Stomach (tissue), 8 donors: ENCODE measurements at regions not wholly inside any gene's neighbourhood (a gene's known extent, or its start where the extent isn't known, plus 50 kb on each side); places are given as distances from the start of the nearest gene placed in this dataset.

Experiments used
- DNase-seq, 2 donors: peaks; one replicate each; pipeline versions ENCODE4 v3.0.0 to v3.0.0-alpha.2; 2013 to 2019
- H3K27ac ChIP-seq, 5 donors: fragments of 200-600 bp in 4 of 5; sonication (generic) in 4 of 5; one replicate each; pipeline ENCODE4 v1.5.1; 2013 to 2019; ENCODE audit warnings: mild to moderate bottlenecking in 1 of 5, moderate library complexity in 1 of 5
- H3K27me3 ChIP-seq, 3 donors: fragments of 200-600 bp; sonication (generic); one replicate each; pipeline ENCODE4 v1.5.1; 2017 to 2019; ENCODE audit warnings: mixed run types in 1 of 3
- H3K36me3 ChIP-seq, 4 donors: fragments of 200-600 bp; sonication (generic); 1 replicate in 3 of 4; 2 replicates in 1 of 4; pipeline ENCODE4 v1.5.1; 2016 to 2019
- H3K4me1 ChIP-seq, 4 donors: fragments of 200-600 bp; sonication (generic); one replicate each; pipeline ENCODE4 v1.5.1; 2016 to 2019
- H3K4me3 ChIP-seq, 4 donors: fragments of 200-600 bp; sonication (generic) in 3 of 4; one replicate each; pipeline ENCODE4 v1.5.1; 2016 to 2019; ENCODE audit warnings: mild to moderate bottlenecking in 1 of 4
- H3K9me3 ChIP-seq, 4 donors: fragments of 200-600 bp; sonication (generic); one replicate each; pipeline ENCODE4 v1.5.1; 2016 to 2019
- CTCF ChIP-seq, 7 experiments: fragments of 450-650 bp in 4 of 7; fragments of 200-600 bp in 3 of 7; sonication (generic) in 3 of 7; IDR thresholded peaks; one replicate each; pipeline ENCODE4 v1.5.1; 2016 to 2019; ENCODE audit warnings: antibody characterized with exemption in 7 of 7, control low read depth in 2 of 7, mild to moderate bottlenecking in 1 of 7
- EP300 ChIP-seq: sonication (generic); formaldehyde crosslinking; IDR thresholded peaks from one replicate; pipeline ENCODE4 v1.6.1; 2017; ENCODE audit warnings: antibody characterized with exemption
- POLR2A ChIP-seq, 4 donors: fragments of 450-650 bp; IDR thresholded peaks; one replicate each; pipeline ENCODE4 v1.6.1; 2016; ENCODE audit warnings: antibody characterized with exemption in 4 of 4, control low read depth in 2 of 4, mild to moderate bottlenecking in 1 of 4, moderate library complexity in 1 of 4
- POLR2AphosphoS5 ChIP-seq, 3 donors: sonication (generic); formaldehyde crosslinking; IDR thresholded peaks; one replicate each; pipeline ENCODE4 v1.6.1; 2016; ENCODE audit warnings: antibody characterized with exemption in 3 of 3
- whole genome bisulfite sequencing, 5 donors: extraction: QIAGEN DNeasy Blood & Tissue Kit in 3 of 5; methylation state at CpG; one replicate each; pipeline versions ENCODE4 v1.1.5 to v1.1.7; 2013 to 2018; 5-methylcytosine and 5-hydroxymethylcytosine counted together
- intact Hi-C: fragments of 100-400 bp; cut with DNase I; formaldehyde crosslinking; loops from one replicate; pipeline ENCODE4 v1.15.1; 2023; ENCODE audit warnings: low total_unique reads
- donor health status: healthy with polysubstance abuse.
- donor health status: Bipolar disorder and iron deficiency.
- donor health status: healthy.

- no peak for TF ChIP-seq POLR2AphosphoS5 (IDR thresholded peaks at IDR 0.05)
- TF ChIP-seq EP300, result no peak
- TF ChIP-seq CTCF (IDR thresholded peaks at IDR 0.05), result no peak
- TF ChIP-seq POLR2A (IDR thresholded peaks at IDR 0.05), result no peak
- intact Hi-C loops, result no loop called here
- Histone ChIP-seq H3K27ac (no peak overlapping the region), H3K27me3 (peaks cover 0 to 53% (median 14%) of the 10 kb centered on the region in 3 donors), H3K4me3 (no peak overlapping the region), H3K9me3 (no peaks in the 10 kb centered on the region), H3K4me1 (no peaks in the 10 kb centered on the region), H3K36me3 (no peaks in the 10 kb centered on the region)
- WGBS, 5 donors, result 52 to 61% (median 56%) methylated on average over 7 of the region's 7 CpGs
- DNase-seq, result peak in 1 of 2 donors; percentile 24
These were observed 350.5 kb downstream of the MATN1 start for GRCh38 chr1:30372792-30373433.

GRCh38 chr1:30371888-30372791 lies 351.2 kb downstream of the MATN1 start:
- no peaks in the 10 kb centered on the region for H3K4me1 ChIP-seq
- no peak overlapping the region for H3K4me3 ChIP-seq
- no peak overlapping the region for H3K27ac ChIP-seq
- H3K36me3 ChIP-seq, result no peaks in the 10 kb centered on the region
- 47 to 57% (median 51%) methylated on average over 6 to 7 of the region's 7 CpGs for WGBS, 5 donors
- H3K9me3 ChIP-seq, result no peaks in the 10 kb centered on the region
- TF ChIP-seq POLR2AphosphoS5 (IDR thresholded peaks at IDR 0.05) (no peak), CTCF (IDR thresholded peaks at IDR 0.05) (no peak), EP300 (no peak), POLR2A (IDR thresholded peaks at IDR 0.05) (no peak)
- H3K27me3 ChIP-seq, result peaks cover 0 to 45% (median 10%) of the 10 kb centered on the region in 3 donors
- peak in 1 of 2 donors; percentile 1 for DNase-seq
- intact Hi-C loops, result no loop called here

GRCh38 chr1:30371179-30371788 lies 352.1 kb downstream of the MATN1 start:
- TF ChIP-seq EP300 (no peak), POLR2A (IDR thresholded peaks at IDR 0.05) (no peak), POLR2AphosphoS5 (IDR thresholded peaks at IDR 0.05) (no peak), CTCF (IDR thresholded peaks at IDR 0.05) (no peak)
- no peaks in the 10 kb centered on the region for H3K4me1 ChIP-seq
- no peak for DNase-seq
- H3K27me3 ChIP-seq, result peaks cover 0 to 45% (median 8%) of the 10 kb centered on the region in 3 donors
- H3K36me3 ChIP-seq, result no peaks in the 10 kb centered on the region
- 79 to 82% (median 80%) methylated on average over 9 of the region's 9 CpGs for WGBS, 5 donors
- intact Hi-C loops, result no loop called here
- H3K27ac ChIP-seq, result no peak overlapping the region
- no peaks in the 10 kb centered on the region for H3K9me3 ChIP-seq
- H3K4me3 ChIP-seq, result no peak overlapping the region

- H3K4me1 ChIP-seq, result no peaks in the 10 kb centered on the region
- DNase-seq, result no peak
- 51 to 68% (median 63%) methylated on average over 6 of the region's 6 CpGs for WGBS, 5 donors
- H3K27ac ChIP-seq, result no peak overlapping the region
- no peaks in the 10 kb centered on the region for H3K36me3 ChIP-seq
- no peaks in the 10 kb centered on the region for H3K9me3 ChIP-seq
- intact Hi-C loops, result no loop called here
- H3K27me3 ChIP-seq, result peaks cover 0 to 38% (median 7%) of the 10 kb centered on the region in 3 donors
- TF ChIP-seq POLR2A (IDR thresholded peaks at IDR 0.05), result no peak
- no peak for TF ChIP-seq POLR2AphosphoS5 (IDR thresholded peaks at IDR 0.05)
- no peak for TF ChIP-seq EP300
- TF ChIP-seq CTCF (IDR thresholded peaks at IDR 0.05), result no peak
- H3K4me3 ChIP-seq, result no peak overlapping the region
These were observed 354.6 kb downstream of the MATN1 start for GRCh38 chr1:30368651-30369240.
